ENCODE measurements at regions not wholly inside any gene's neighbourhood (a gene's known extent, or its start where the extent isn't known, plus 50 kb on each side); places are given as distances from the start of the nearest gene placed in this dataset.

DNA sequence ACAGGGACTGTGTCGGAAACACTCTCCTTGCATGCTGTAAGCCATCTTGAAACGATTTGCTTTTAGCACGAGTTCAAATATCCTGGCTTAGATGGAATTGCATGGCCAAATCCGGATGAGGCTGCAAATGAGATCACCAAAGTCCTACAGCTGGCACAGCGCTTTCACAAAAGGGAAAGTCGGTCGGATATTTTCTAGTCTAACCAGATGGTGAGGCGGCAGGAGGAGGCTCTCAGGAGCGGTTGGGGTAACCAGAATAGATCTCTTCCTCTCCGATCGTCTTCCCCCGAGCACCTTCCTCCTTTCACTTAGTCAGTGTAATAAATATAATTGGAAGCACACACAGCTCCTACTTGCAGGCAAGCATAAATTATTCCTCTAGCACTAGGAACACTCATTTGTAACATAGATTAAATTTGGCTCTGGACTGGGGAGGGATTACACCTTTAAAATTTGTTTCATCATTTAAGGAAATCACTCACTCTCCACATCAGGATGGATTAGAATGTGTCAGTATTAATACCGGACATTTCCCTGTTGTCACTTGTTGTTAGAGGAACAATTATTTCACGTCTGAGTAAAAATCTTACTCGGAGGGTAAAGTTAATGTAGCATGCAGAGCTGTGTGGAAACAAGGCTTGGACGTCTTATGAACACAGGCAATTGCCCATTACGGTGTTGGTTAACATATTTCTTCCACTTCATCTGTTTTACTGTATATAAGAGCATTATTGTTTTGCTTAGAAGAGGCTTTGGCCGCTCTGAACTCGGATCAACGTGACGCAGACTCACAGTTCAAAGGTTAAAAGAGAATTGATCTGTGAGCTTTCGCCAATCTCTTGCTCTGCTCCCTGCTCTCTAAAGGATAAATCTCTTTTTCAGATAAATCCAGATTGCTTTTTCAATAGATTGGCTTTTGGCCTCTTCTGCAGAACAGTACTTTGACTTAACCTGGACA, 857.9 kb downstream of the TYW1 start:
- TF ChIP-seq EP300 (IDR thresholded peaks at IDR 0.05), result no peak
- TF ChIP-seq, protein P1, sequence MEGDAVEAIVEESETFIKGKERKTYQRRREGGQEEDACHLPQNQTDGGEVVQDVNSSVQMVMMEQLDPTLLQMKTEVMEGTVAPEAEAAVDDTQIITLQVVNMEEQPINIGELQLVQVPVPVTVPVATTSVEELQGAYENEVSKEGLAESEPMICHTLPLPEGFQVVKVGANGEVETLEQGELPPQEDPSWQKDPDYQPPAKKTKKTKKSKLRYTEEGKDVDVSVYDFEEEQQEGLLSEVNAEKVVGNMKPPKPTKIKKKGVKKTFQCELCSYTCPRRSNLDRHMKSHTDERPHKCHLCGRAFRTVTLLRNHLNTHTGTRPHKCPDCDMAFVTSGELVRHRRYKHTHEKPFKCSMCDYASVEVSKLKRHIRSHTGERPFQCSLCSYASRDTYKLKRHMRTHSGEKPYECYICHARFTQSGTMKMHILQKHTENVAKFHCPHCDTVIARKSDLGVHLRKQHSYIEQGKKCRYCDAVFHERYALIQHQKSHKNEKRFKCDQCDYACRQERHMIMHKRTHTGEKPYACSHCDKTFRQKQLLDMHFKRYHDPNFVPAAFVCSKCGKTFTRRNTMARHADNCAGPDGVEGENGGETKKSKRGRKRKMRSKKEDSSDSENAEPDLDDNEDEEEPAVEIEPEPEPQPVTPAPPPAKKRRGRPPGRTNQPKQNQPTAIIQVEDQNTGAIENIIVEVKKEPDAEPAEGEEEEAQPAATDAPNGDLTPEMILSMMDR (IDR thresholded peaks at IDR 0.05), result no peak

Measured in gastroesophageal sphincter (tissue), 3 donors.